OCI-LY3 (cell line): ENCODE measurements at regions not wholly inside any gene's neighbourhood (a gene's known extent, or its start where the extent isn't known, plus 50 kb on each side); places are given as distances from the start of the nearest gene placed in this dataset.

Source experiments
- CTCF ChIP-seq: fragments of 200-600, 300-600 bp; sonication (generic); IDR thresholded peaks from 2 replicates; pipeline ENCODE4 v1.5.1; 2014; ENCODE audit warnings: antibody characterized with exemption, low read length, low read depth
- EZH2phosphoT487 ChIP-seq: fragments of 200-600 bp; shearing (Covaris generic); IDR thresholded peaks from 2 replicates; pipeline ENCODE4 v1.6.1; 2018; ENCODE audit warnings: antibody characterized with exemption, mixed run types, low read depth

DNA sequence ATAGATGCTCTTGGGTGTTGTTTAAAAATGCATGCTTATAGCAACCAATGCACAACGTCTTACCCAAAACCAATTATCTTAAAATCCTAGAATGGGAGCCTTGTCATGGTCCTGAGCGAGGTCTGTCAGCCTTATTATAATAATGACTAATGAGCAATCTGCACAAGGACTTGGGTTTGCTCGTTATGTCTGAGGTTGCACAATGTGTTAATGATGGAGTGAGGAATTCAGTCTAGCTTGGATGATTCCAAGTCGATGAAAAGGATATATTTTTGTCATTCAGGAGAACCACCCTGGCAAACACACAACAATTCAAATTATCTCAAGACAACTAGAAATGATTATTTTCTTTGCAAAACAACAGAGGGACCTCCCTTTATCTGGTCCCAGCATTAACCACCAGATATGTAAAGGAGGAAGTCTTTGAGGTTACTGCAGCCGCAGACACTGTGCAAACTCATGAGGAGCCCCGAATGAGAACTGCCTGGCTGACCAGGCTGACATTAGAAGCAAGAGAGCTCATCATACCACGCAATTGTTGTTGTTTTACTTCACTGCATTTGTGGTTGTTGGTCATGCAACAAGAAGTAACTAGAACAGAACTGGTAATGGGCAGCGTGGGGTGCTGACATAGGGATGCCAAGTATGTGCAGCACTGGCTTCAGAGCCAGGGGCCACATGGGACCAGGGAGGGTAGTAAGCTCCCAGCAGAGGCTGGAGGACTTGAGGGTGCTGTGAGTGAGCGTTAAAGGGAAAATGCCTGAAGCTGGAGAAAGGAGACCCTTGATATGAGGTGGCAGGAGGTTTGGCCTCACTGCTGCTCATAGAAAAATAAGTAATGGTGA, 488.3 kb downstream of the CDH26 start:
- TF ChIP-seq EZH2phosphoT487 = no peak
- no peak for TF ChIP-seq CTCF
